ENCODE measurements at regions not wholly inside any gene's neighbourhood (a gene's known extent, or its start where the extent isn't known, plus 50 kb on each side); places are given as distances from the start of the nearest gene placed in this dataset.

DNA sequence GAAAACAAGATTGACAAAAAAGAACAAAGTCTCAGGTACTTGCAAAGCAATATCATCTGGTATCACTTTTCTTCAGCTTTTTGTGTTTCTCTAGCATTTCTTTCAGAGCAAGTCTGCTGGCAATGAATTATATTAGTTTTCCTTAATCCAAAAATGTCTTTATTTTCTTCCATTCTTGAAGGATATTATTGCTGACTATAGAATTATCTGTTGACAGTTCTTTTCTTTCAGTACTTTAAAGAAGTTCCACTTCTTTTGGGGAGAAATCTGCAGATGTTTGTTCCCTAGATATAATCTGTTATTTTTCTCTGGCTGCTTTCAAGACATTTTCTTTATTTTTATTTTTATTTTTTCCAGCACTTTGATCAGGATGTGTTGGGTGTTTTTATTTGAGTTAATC lies 161.8 kb upstream of the SPRED2 start:
- TF ChIP-seq, protein P1, sequence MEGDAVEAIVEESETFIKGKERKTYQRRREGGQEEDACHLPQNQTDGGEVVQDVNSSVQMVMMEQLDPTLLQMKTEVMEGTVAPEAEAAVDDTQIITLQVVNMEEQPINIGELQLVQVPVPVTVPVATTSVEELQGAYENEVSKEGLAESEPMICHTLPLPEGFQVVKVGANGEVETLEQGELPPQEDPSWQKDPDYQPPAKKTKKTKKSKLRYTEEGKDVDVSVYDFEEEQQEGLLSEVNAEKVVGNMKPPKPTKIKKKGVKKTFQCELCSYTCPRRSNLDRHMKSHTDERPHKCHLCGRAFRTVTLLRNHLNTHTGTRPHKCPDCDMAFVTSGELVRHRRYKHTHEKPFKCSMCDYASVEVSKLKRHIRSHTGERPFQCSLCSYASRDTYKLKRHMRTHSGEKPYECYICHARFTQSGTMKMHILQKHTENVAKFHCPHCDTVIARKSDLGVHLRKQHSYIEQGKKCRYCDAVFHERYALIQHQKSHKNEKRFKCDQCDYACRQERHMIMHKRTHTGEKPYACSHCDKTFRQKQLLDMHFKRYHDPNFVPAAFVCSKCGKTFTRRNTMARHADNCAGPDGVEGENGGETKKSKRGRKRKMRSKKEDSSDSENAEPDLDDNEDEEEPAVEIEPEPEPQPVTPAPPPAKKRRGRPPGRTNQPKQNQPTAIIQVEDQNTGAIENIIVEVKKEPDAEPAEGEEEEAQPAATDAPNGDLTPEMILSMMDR (IDR thresholded peaks at IDR 0.05), result no peak
- no peak for TF ChIP-seq EP300 (IDR thresholded peaks at IDR 0.05)

All from gastroesophageal sphincter (tissue), 3 donors.